OCI-LY1 (cell line): ENCODE measurements at regions not wholly inside any gene's neighbourhood (a gene's known extent, or its start where the extent isn't known, plus 50 kb on each side); places are given as distances from the start of the nearest gene placed in this dataset.

ENCODE experiments used
- EZH2 ChIP-seq: fragments of 200-600 bp; sonication (generic), shearing (Covaris generic); IDR thresholded peaks from 2 replicates; pipeline ENCODE4 v1.8.0; 2017; ENCODE audit warnings: borderline replicate concordance, mixed run types, mild to moderate bottlenecking, antibody characterized with exemption, low read length, moderate library complexity, mixed read lengths
- TF ChIP-seq, protein P1 (sequence below): fragments of 200-600 bp; sonication (generic), shearing (Covaris generic); IDR thresholded peaks from 2 replicates; pipeline ENCODE4 v1.5.1; 2017; ENCODE audit warnings: mild to moderate bottlenecking, antibody characterized with exemption, low read length, moderate library complexity, mixed read lengths

DNA sequence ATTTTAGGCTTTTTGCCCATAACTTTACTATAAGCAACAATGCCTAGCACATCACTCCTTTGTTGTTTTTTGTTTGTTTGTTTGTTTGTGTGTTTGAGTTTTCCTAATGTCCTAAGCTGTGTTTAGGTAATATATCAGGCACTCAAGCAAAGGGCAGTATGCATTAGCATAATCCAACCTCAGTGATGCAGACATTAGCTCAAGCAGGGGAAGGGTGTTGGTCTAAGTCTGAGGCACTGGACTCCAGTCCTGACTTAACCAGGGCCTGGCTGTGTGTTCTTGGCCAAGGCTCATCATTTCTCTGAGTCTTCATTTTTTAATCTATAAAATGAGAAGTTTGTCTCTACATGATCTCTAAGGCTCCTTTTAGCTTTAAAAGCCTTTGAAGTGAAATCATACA, 65.9 kb upstream of the RFC3 start:
- no peak for TF ChIP-seq EZH2
- TF ChIP-seq, protein P1, sequence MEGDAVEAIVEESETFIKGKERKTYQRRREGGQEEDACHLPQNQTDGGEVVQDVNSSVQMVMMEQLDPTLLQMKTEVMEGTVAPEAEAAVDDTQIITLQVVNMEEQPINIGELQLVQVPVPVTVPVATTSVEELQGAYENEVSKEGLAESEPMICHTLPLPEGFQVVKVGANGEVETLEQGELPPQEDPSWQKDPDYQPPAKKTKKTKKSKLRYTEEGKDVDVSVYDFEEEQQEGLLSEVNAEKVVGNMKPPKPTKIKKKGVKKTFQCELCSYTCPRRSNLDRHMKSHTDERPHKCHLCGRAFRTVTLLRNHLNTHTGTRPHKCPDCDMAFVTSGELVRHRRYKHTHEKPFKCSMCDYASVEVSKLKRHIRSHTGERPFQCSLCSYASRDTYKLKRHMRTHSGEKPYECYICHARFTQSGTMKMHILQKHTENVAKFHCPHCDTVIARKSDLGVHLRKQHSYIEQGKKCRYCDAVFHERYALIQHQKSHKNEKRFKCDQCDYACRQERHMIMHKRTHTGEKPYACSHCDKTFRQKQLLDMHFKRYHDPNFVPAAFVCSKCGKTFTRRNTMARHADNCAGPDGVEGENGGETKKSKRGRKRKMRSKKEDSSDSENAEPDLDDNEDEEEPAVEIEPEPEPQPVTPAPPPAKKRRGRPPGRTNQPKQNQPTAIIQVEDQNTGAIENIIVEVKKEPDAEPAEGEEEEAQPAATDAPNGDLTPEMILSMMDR, result no peak
